ENCODE measurements at regions not wholly inside any gene's neighbourhood (a gene's known extent, or its start where the extent isn't known, plus 50 kb on each side); places are given as distances from the start of the nearest gene placed in this dataset.

DNA sequence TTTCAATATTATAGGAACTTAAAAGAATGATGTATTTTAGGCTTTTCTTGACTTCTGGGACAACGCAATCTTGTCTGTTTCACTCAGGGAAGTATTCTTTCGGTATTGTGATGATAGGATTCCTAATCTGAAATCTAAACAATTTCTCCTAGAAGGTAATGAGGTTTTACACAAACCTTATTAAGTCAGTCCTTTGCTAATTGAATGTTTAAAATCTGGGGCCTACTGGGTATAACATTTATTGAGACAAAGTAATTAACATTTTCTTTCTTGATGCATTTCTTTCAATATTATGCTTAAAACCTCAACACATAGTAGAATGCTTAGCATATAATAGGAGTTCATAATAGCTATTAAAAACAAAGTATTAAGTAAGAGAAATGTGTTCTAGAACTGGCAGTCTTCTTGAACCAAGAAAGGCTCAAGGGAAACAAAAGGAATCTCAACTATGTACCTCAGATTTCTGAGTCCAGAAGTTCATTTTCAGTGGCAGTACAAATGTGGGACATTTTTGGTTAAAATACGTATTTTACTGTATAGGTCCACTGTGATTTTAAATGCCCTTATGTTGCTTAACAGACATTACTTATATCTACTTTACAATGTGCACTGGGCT is 121.4 kb upstream of the BMP2 start:
- TF ChIP-seq POLR2A (IDR thresholded peaks at IDR 0.05; ENCODE audit: control extremely low read depth in 1 of 2, low read depth in 2 of 2, low read length in 2 of 2) (no peak), TCF12 (IDR thresholded peaks at IDR 0.05; ENCODE audit: low read depth, low read length) (no peak), EZH2 (IDR thresholded peaks at IDR 0.05; ENCODE audit: low read depth, low read length, severe bottlenecking) (no peak), TAF1 (IDR thresholded peaks at IDR 0.05; ENCODE audit: low read depth, low read length) (no peak), EP300 (IDR thresholded peaks at IDR 0.05; ENCODE audit: borderline replicate concordance in 1 of 2, low read depth in 2 of 2, low read length in 2 of 2) (no peak), GTF2F1 (IDR thresholded peaks at IDR 0.05; ENCODE audit: borderline replicate concordance, low read depth, low read length) (no peak), CREB1 (IDR thresholded peaks at IDR 0.05) (no peak)
- TF ChIP-seq, protein P1, sequence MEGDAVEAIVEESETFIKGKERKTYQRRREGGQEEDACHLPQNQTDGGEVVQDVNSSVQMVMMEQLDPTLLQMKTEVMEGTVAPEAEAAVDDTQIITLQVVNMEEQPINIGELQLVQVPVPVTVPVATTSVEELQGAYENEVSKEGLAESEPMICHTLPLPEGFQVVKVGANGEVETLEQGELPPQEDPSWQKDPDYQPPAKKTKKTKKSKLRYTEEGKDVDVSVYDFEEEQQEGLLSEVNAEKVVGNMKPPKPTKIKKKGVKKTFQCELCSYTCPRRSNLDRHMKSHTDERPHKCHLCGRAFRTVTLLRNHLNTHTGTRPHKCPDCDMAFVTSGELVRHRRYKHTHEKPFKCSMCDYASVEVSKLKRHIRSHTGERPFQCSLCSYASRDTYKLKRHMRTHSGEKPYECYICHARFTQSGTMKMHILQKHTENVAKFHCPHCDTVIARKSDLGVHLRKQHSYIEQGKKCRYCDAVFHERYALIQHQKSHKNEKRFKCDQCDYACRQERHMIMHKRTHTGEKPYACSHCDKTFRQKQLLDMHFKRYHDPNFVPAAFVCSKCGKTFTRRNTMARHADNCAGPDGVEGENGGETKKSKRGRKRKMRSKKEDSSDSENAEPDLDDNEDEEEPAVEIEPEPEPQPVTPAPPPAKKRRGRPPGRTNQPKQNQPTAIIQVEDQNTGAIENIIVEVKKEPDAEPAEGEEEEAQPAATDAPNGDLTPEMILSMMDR (IDR thresholded peaks at IDR 0.05; ENCODE audit: control extremely low read depth in 1 of 3, insufficient read depth in 1 of 3, low read depth in 1 of 3, low read length in 3 of 3): no peak
- TF ChIP-seq, protein P2, sequence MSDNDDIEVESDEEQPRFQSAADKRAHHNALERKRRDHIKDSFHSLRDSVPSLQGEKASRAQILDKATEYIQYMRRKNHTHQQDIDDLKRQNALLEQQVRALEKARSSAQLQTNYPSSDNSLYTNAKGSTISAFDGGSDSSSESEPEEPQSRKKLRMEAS (IDR thresholded peaks at IDR 0.05): no peak
- TF ChIP-seq, protein P3, sequence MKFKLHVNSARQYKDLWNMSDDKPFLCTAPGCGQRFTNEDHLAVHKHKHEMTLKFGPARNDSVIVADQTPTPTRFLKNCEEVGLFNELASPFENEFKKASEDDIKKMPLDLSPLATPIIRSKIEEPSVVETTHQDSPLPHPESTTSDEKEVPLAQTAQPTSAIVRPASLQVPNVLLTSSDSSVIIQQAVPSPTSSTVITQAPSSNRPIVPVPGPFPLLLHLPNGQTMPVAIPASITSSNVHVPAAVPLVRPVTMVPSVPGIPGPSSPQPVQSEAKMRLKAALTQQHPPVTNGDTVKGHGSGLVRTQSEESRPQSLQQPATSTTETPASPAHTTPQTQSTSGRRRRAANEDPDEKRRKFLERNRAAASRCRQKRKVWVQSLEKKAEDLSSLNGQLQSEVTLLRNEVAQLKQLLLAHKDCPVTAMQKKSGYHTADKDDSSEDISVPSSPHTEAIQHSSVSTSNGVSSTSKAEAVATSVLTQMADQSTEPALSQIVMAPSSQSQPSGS (IDR thresholded peaks at IDR 0.05; ENCODE audit: low read length): no peak
